NCI-H1417 (cell line): ENCODE measurements at regions not wholly inside any gene's neighbourhood (a gene's known extent, or its start where the extent isn't known, plus 50 kb on each side); places are given as distances from the start of the nearest gene placed in this dataset.

ENCODE experiments used
- DNase-seq, 3 experiments: peaks; one replicate each; lab custom pipeline; 2025; lab: John Stamatoyannopoulos, UW

- no peak for DNase-seq
These were observed 1075.1 kb downstream of the NR2F1-AS1 start for GRCh38 chr5:92505925-92506324.

- no peak for DNase-seq
These were observed 1075.9 kb downstream of the NR2F1-AS1 start for GRCh38 chr5:92505145-92505544.

- DNase-seq = peak in 1 of 3 experiments; percentile 24
These were observed 1076.7 kb downstream of the NR2F1-AS1 start for GRCh38 chr5:92504346-92504745.

- DNase-seq = no peak
These were observed 1080.3 kb downstream of the NR2F1-AS1 start for GRCh38 chr5:92500752-92501151.

GRCh38 chr5:92496545-92496944 lies 1084.5 kb downstream of the NR2F1-AS1 start:
- DNase-seq = no peak

- no peak for DNase-seq
These were observed 1086.5 kb downstream of the NR2F1-AS1 start for GRCh38 chr5:92494508-92494907.

- peak in 1 of 3 experiments; percentile 5 for DNase-seq
These were observed 1088.1 kb downstream of the NR2F1-AS1 start for GRCh38 chr5:92492908-92493307.

- DNase-seq = no peak
These were observed 1096.5 kb downstream of the NR2F1-AS1 start for GRCh38 chr5:92484484-92484883.

GRCh38 chr5:92472981-92473566 lies 1090.0 kb upstream of the ARRDC3 start:
- DNase-seq = no peak

- DNase-seq = no peak
These were observed 1088.7 kb upstream of the ARRDC3 start for GRCh38 chr5:92471861-92472260.

- DNase-seq = no peak
These were observed 1087.7 kb upstream of the ARRDC3 start for GRCh38 chr5:92470770-92471169.

GRCh38 chr5:92468295-92468694 lies 1085.2 kb upstream of the ARRDC3 start:
- peak; percentile 7 to 64 (median 50) for DNase-seq

- DNase-seq = no peak
These were observed 1084.6 kb upstream of the ARRDC3 start for GRCh38 chr5:92467695-92468094.

- DNase-seq = no peak
These were observed 1077.4 kb upstream of the ARRDC3 start for GRCh38 chr5:92460505-92460904.

- DNase-seq = no peak
These were observed 1076.5 kb upstream of the ARRDC3 start for GRCh38 chr5:92459654-92460053.

GRCh38 chr5:92455011-92455410 lies 1071.9 kb upstream of the ARRDC3 start:
- no peak for DNase-seq

- DNase-seq = no peak
These were observed 1061.8 kb upstream of the ARRDC3 start for GRCh38 chr5:92444888-92445287.

GRCh38 chr5:92435781-92436180 lies 1052.7 kb upstream of the ARRDC3 start:
- no peak for DNase-seq

- DNase-seq = peak in 1 of 3 experiments; percentile 59
These were observed 1046.5 kb upstream of the ARRDC3 start for GRCh38 chr5:92429646-92430045.

- no peak for DNase-seq
These were observed 1045.3 kb upstream of the ARRDC3 start for GRCh38 chr5:92428415-92428814.

GRCh38 chr5:92424785-92425426 lies 1041.8 kb upstream of the ARRDC3 start:
- DNase-seq = peak in 1 of 3 experiments; percentile 1

GRCh38 chr5:92421942-92422341 lies 1038.8 kb upstream of the ARRDC3 start:
- peak in 2 of 3 experiments; percentile 0 to 8 for DNase-seq

GRCh38 chr5:92421196-92421595 lies 1038.1 kb upstream of the ARRDC3 start:
- DNase-seq = no peak

- DNase-seq = no peak
These were observed 1036.1 kb upstream of the ARRDC3 start for GRCh38 chr5:92419261-92419660.
